ENCODE measurements at regions not wholly inside any gene's neighbourhood (a gene's known extent, or its start where the extent isn't known, plus 50 kb on each side); places are given as distances from the start of the nearest gene placed in this dataset.

DNA sequence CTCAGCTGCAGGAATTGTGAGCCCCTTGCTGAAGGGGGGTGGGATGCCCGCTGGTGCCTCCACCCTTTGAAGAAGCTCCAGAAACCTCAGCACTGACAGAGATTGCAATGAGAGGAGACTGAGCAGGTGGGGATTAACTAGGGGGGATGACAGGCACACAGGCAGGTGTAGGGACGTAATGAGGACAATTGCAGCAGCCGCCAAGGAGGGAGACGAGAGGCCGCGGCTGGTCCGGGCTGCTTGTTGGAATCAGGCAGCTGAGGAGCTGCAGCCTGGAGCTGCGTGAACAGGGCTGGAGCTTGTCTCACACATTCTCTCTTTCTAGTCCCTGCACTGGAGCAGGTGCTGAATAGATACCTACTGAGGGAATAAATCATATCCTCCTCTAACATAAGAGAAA, 122.0 kb upstream of the TCERG1L start:
- TF ChIP-seq CTCF (IDR thresholded peaks at IDR 0.05): no peak
- TF ChIP-seq POLR2A (IDR thresholded peaks at IDR 0.05): no peak

Data from thyroid gland (tissue), 4 donors.